ENCODE measurements at regions not wholly inside any gene's neighbourhood (a gene's known extent, or its start where the extent isn't known, plus 50 kb on each side); places are given as distances from the start of the nearest gene placed in this dataset.

GRCh38 chr6:95091823-95092436 is 485.4 kb upstream of the MANEA start:
- no peak for TF ChIP-seq CTCF (IDR thresholded peaks at IDR 0.05; ENCODE audit: low read depth, low read length)
- H3K4me3 ChIP-seq (ENCODE audit: low read depth, low read length): no peak overlapping the region

GRCh38 chr6:95093154-95093553 is 484.2 kb upstream of the MANEA start:
- no peak overlapping the region for H3K4me3 ChIP-seq (ENCODE audit: low read depth, low read length)
- no peak for TF ChIP-seq CTCF (IDR thresholded peaks at IDR 0.05; ENCODE audit: low read depth, low read length)

- TF ChIP-seq CTCF (IDR thresholded peaks at IDR 0.05; ENCODE audit: low read depth, low read length): no peak
- H3K4me3 ChIP-seq (ENCODE audit: low read depth, low read length): no peak overlapping the region
These were observed 482.3 kb upstream of the MANEA start for GRCh38 chr6:95094751-95095663.

- no peak for TF ChIP-seq CTCF (IDR thresholded peaks at IDR 0.05; ENCODE audit: low read depth, low read length)
- no peak overlapping the region for H3K4me3 ChIP-seq (ENCODE audit: low read depth, low read length)
These were observed 481.5 kb upstream of the MANEA start for GRCh38 chr6:95095855-95096254.

- TF ChIP-seq CTCF (IDR thresholded peaks at IDR 0.05; ENCODE audit: low read depth, low read length): no peak
- H3K4me3 ChIP-seq (ENCODE audit: low read depth, low read length): no peak overlapping the region
These were observed 477.9 kb upstream of the MANEA start for GRCh38 chr6:95099410-95099809.

GRCh38 chr6:95109212-95109611 is 468.1 kb upstream of the MANEA start:
- no peak for TF ChIP-seq CTCF (IDR thresholded peaks at IDR 0.05; ENCODE audit: low read depth, low read length)
- H3K4me3 ChIP-seq (ENCODE audit: low read depth, low read length): no peak overlapping the region

- H3K4me3 ChIP-seq (ENCODE audit: low read depth, low read length): no peak overlapping the region
- TF ChIP-seq CTCF (IDR thresholded peaks at IDR 0.05; ENCODE audit: low read depth, low read length): no peak
These were observed 466.6 kb upstream of the MANEA start for GRCh38 chr6:95110767-95111166.

Data from WI38 (cell line).